SK-N-SH (cell line): ENCODE measurements at regions not wholly inside any gene's neighbourhood (a gene's known extent, or its start where the extent isn't known, plus 50 kb on each side); places are given as distances from the start of the nearest gene placed in this dataset.

ENCODE experiments used
- CTCF ChIA-PET: fragments of 300-600, 350-600 bp; formaldehyde crosslinking; extraction: SDS; loops from one replicate; lab custom pipeline; 2021; lab: Yijun Ruan, JAX
- POLR2A ChIA-PET: fragments of 350-600 bp; sonication (Branson Sonifier 250); formaldehyde crosslinking; extraction: SDS; loops from one replicate; lab custom pipeline; 2020; ENCODE audit warnings: antibody characterized with exemption, inconsistent platforms; lab: Yijun Ruan, JAX
- DNase-seq: peaks from one replicate; pipeline ENCODE4 v3.0.0; 2012
- H2AFZ ChIP-seq: fragments of 200-600 bp; sonication (generic); 2 replicates; pipeline ENCODE4 v1.8.1; 2016; ENCODE audit warnings: antibody characterized with exemption, mild to moderate bottlenecking, low read depth
- H3F3A ChIP-seq: fragments of 200-600 bp; sonication (generic); replicated peaks from 2 replicates; pipeline ENCODE3; 2016; ENCODE audit warnings: antibody characterized with exemption, mild to moderate bottlenecking; ENCODE audit not compliant: insufficient read depth
- H3K27ac ChIP-seq, 2 experiments: fragments of 200-500 bp in 1 of 2; fragments of 200-600 bp in 1 of 2; sonication (Bioruptor generic) in 1 of 2; sonication (generic), shearing (Covaris generic) in 1 of 2; 2 replicates each; pipeline versions ENCODE4 v1.5.1 to v1.6.1; 2014 to 2016; ENCODE audit warnings: low read depth in 2 of 2, inconsistent platforms in 1 of 2, low read length in 1 of 2, mild to moderate bottlenecking in 1 of 2, mixed read lengths in 1 of 2
- H3K27me3 ChIP-seq: fragments of 200-600 bp; sonication (generic), shearing (Covaris generic); 2 replicates; pipeline ENCODE4 v1.6.1; 2016; ENCODE audit warnings: mixed run types; ENCODE audit not compliant: insufficient read depth
- H3K36me3 ChIP-seq, 2 experiments: fragments of 200-500 bp in 1 of 2; fragments of 200-600 bp in 1 of 2; sonication (Bioruptor generic) in 1 of 2; sonication (generic) in 1 of 2; replicated peaks in 1 of 2; 2 replicates each; pipeline versions ENCODE3 to v1.5.1; 2014 to 2016; ENCODE audit warnings: low read length in 1 of 2, mild to moderate bottlenecking in 1 of 2; ENCODE audit not compliant: insufficient read depth in 2 of 2, control insufficient read depth in 1 of 2
- H3K4me1 ChIP-seq, 2 experiments: fragments of 200-500 bp in 1 of 2; fragments of 200-600 bp in 1 of 2; sonication (Bioruptor generic) in 1 of 2; sonication (generic), shearing (Covaris generic) in 1 of 2; 2 replicates each; pipeline versions ENCODE4 v1.5.1 to v1.6.1; 2014 to 2016; ENCODE audit warnings: low read depth in 1 of 2, low read length in 1 of 2, mixed run types in 1 of 2; ENCODE audit not compliant: insufficient read depth in 2 of 2, control insufficient read depth in 1 of 2
- H3K4me2 ChIP-seq: fragments of 200-600 bp; sonication (generic), shearing (Covaris generic); 2 replicates; pipeline ENCODE4 v1.6.1; 2017; ENCODE audit warnings: mixed run types
- H3K4me3 ChIP-seq, 2 experiments: fragments of 200-500 bp in 1 of 2; fragments of 200-600 bp in 1 of 2; sonication (Bioruptor generic) in 1 of 2; sonication (generic), shearing (Covaris generic) in 1 of 2; 2 replicates each; pipeline versions ENCODE4 v1.5.1 to v1.8.1; 2014 to 2016; ENCODE audit warnings: low read depth in 2 of 2, inconsistent platforms in 1 of 2, low read length in 1 of 2, mild to moderate bottlenecking in 1 of 2, mixed read lengths in 1 of 2, moderate library complexity in 1 of 2
- H3K79me2 ChIP-seq: fragments of 200-600 bp; sonication (generic); 2 replicates; pipeline ENCODE4 v1.8.1; 2017; ENCODE audit warnings: mild to moderate bottlenecking; ENCODE audit not compliant: insufficient read depth
- H3K9ac ChIP-seq: fragments of 200-600 bp; sonication (generic); 2 replicates; pipeline ENCODE4 v1.6.1; 2017; ENCODE audit warnings: mixed run types
- H3K9me2 ChIP-seq: fragments of 200-600 bp; sonication (generic); 2 replicates; pipeline ENCODE4 v1.6.1; 2017; ENCODE audit warnings: mixed run types
- H3K9me3 ChIP-seq: fragments of 200-600 bp; sonication (generic); 2 replicates; pipeline ENCODE4 v1.6.1; 2017; ENCODE audit warnings: mixed run types, mild to moderate bottlenecking, moderate library complexity
- H4K20me1 ChIP-seq: fragments of 200-600 bp; sonication (generic); 2 replicates; pipeline ENCODE4 v1.6.1; 2017; ENCODE audit warnings: mild to moderate bottlenecking, mixed run types; ENCODE audit not compliant: insufficient read depth
- EP300 ChIP-seq, 2 experiments: IDR thresholded peaks; 2 replicates each; pipeline versions ENCODE4 v1.4.0 to v1.6.1; 2012; ENCODE audit warnings: borderline replicate concordance in 1 of 2, low read depth in 1 of 2, low read length in 1 of 2
- EZH2phosphoT487 ChIP-seq: fragments of 200-600 bp; sonication (generic); IDR thresholded peaks from 2 replicates; pipeline ENCODE4 v1.6.1; 2017; ENCODE audit warnings: low read depth, mixed run types, mild to moderate bottlenecking, antibody characterized with exemption, moderate library complexity, borderline replicate concordance
- FOXJ3 ChIP-seq: sonication (generic); formaldehyde crosslinking; IDR thresholded peaks from 2 replicates; pipeline ENCODE4 v1.5.1; 2020; ENCODE audit warnings: mild to moderate bottlenecking, missing genetic modification reagents
- FOXM1 ChIP-seq: IDR thresholded peaks from 2 replicates; pipeline ENCODE4 v1.4.0; 2012; ENCODE audit warnings: low read depth, mild to moderate bottlenecking
- GABPA ChIP-seq: IDR thresholded peaks from 2 replicates; pipeline ENCODE4 v1.4.0; 2012; ENCODE audit warnings: low read depth, mild to moderate bottlenecking
- GATA2 ChIP-seq: sonication (generic); formaldehyde crosslinking; IDR thresholded peaks from 2 replicates; pipeline ENCODE4 v1.5.0; 2020; ENCODE audit warnings: mild to moderate bottlenecking, missing genetic modification reagents
- MEF2A ChIP-seq: IDR thresholded peaks from 2 replicates; pipeline ENCODE4 v1.4.0; 2012; ENCODE audit warnings: low read depth, borderline replicate concordance
- NRF1 ChIP-seq: IDR thresholded peaks from 2 replicates; pipeline ENCODE4 v1.6.1; 2012; ENCODE audit warnings: low read depth, mild to moderate bottlenecking, low read length
- RCOR1 ChIP-seq: fragments of 150-350 bp; IDR thresholded peaks from 2 replicates; pipeline ENCODE4 v1.6.1; 2017; ENCODE audit warnings: antibody characterized with exemption, low read length
- SMC3 ChIP-seq: IDR thresholded peaks from 2 replicates; pipeline ENCODE4 v1.6.1; 2012; ENCODE audit warnings: low read depth, low read length, improper control_type of control experiment
- WGBS: methylation state at CpG from one replicate; pipeline ENCODE4 v1.1.6; 2017; ENCODE audit warnings: low lambda C conversion rate; 5-methylcytosine and 5-hydroxymethylcytosine counted together
- TF ChIP-seq, protein P1 (sequence below): fragments of 150-350 bp; IDR thresholded peaks from 2 replicates; pipeline ENCODE4 v1.6.1; 2016; ENCODE audit warnings: mild to moderate bottlenecking, low read depth, low read length
- TF ChIP-seq, protein P2 (sequence below): IDR thresholded peaks from 2 replicates; pipeline ENCODE4 v1.4.0; 2012; ENCODE audit warnings: low read depth, borderline replicate concordance
- TF ChIP-seq, protein P3 (sequence below): IDR thresholded peaks from 2 replicates; pipeline ENCODE4; 2012

DNA sequence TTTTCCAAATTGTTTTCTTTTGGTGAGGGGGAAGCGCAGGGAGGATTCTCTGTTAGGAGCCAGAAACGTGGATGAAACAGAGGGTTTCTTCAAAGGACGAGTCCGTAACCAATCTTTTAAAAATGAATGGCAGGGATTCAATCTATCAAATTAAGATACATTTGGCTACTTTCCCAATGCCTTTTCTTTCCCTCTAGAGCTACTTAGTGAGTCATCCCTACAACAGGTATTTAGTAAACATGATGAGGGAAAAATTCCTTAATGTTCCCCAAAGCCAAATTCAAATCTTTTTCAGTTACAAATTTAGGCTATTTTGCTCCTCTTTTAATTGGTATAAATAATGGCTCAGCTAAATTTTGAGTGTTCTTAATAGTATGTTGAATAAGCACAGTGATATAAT is 366.4 kb upstream of the RIOK2 start (continued):
- TF ChIP-seq, protein P1, sequence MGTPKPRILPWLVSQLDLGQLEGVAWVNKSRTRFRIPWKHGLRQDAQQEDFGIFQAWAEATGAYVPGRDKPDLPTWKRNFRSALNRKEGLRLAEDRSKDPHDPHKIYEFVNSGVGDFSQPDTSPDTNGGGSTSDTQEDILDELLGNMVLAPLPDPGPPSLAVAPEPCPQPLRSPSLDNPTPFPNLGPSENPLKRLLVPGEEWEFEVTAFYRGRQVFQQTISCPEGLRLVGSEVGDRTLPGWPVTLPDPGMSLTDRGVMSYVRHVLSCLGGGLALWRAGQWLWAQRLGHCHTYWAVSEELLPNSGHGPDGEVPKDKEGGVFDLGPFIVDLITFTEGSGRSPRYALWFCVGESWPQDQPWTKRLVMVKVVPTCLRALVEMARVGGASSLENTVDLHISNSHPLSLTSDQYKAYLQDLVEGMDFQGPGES: no peak
- TF ChIP-seq MEF2A: no peak
- TF ChIP-seq RCOR1: no peak
- TF ChIP-seq, protein P2, sequence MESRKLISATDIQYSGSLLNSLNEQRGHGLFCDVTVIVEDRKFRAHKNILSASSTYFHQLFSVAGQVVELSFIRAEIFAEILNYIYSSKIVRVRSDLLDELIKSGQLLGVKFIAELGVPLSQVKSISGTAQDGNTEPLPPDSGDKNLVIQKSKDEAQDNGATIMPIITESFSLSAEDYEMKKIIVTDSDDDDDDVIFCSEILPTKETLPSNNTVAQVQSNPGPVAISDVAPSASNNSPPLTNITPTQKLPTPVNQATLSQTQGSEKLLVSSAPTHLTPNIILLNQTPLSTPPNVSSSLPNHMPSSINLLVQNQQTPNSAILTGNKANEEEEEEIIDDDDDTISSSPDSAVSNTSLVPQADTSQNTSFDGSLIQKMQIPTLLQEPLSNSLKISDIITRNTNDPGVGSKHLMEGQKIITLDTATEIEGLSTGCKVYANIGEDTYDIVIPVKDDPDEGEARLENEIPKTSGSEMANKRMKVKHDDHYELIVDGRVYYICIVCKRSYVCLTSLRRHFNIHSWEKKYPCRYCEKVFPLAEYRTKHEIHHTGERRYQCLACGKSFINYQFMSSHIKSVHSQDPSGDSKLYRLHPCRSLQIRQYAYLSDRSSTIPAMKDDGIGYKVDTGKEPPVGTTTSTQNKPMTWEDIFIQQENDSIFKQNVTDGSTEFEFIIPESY: no peak
- TF ChIP-seq EP300 (IDR thresholded peaks at IDR 0.05; ENCODE audit: borderline replicate concordance in 1 of 2, low read depth in 1 of 2, low read length in 1 of 2): no peak
- no peak for TF ChIP-seq NRF1
- TF ChIP-seq, protein P3, sequence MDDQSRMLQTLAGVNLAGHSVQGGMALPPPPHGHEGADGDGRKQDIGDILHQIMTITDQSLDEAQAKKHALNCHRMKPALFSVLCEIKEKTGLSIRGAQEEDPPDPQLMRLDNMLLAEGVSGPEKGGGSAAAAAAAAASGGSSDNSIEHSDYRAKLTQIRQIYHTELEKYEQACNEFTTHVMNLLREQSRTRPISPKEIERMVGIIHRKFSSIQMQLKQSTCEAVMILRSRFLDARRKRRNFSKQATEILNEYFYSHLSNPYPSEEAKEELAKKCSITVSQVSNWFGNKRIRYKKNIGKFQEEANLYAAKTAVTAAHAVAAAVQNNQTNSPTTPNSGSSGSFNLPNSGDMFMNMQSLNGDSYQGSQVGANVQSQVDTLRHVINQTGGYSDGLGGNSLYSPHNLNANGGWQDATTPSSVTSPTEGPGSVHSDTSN: no peak
- no peak for TF ChIP-seq FOXJ3 (CRISPR knock-in tag)
- TF ChIP-seq GATA2 (CRISPR knock-in tag): no peak

DNA sequence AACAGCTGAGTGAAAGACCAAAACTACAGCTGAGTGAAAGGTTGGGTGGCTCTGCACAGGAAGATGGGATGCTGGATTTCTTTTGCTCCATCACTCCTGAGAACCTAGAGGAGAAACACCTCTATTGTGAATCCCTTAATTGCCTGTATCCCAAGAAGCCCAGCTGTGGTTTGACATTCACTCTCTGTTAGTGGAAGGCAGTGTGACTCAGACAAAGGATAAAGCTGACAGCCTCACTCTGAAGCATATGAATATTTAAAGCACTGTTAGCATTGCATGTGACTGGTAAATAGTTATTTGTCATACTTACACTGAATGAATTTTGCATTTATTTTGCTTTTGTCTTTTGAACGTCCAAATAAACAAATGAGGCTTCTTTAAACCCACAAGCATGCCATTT is 367.1 kb upstream of the RIOK2 start:
- H3K9me2 ChIP-seq: no peaks in the 10 kb centered on the region
- DNase-seq: no peak
- no peak for TF ChIP-seq EZH2phosphoT487
- TF ChIP-seq GABPA: no peak
- no peak for TF ChIP-seq SMC3
- TF ChIP-seq, protein P1: no peak
- no peak for TF ChIP-seq NRF1
- no peak for TF ChIP-seq MEF2A
- TF ChIP-seq, protein P3: no peak
- no peak for TF ChIP-seq FOXM1
- no peak overlapping the region for H3K9ac ChIP-seq
- H3K4me3 ChIP-seq: no peak overlapping the region
- 49% methylated on average over 1 of the region's 1 CpG for WGBS
- no peak overlapping the region for H3K4me2 ChIP-seq
- POLR2A ChIA-PET: no interaction called here
- no peak overlapping the region for H2AFZ ChIP-seq
- CTCF ChIA-PET: interaction anchor here (1.8 kb wide), 1 partner anchor 16 kb away, joined by 4 read pairs; no protein-coding TSS in a partner anchor
- no peaks in the 10 kb centered on the region for H3K79me2 ChIP-seq
- no peaks in the 10 kb centered on the region; a peak in 1 of 4 replicates for H3K4me1 ChIP-seq
- H4K20me1 ChIP-seq: no peaks in the 10 kb centered on the region
- H3K27ac ChIP-seq: no peak overlapping the region
- no peaks in the 10 kb centered on the region for H3K27me3 ChIP-seq
- H3K36me3 ChIP-seq: no peaks in the 10 kb centered on the region
- no peaks in the 10 kb centered on the region for H3F3A ChIP-seq
- H3K9me3 ChIP-seq: no peaks in the 10 kb centered on the region
